KMS-11 (cell line): ENCODE measurements at regions not wholly inside any gene's neighbourhood (a gene's known extent, or its start where the extent isn't known, plus 50 kb on each side); places are given as distances from the start of the nearest gene placed in this dataset.

Experiments
- H2AFZ ChIP-seq: fragments of 200-600 bp; sonication (generic); 2 replicates; pipeline ENCODE4 v1.6.1; 2016; ENCODE audit warnings: antibody characterized with exemption, mixed run types, low read depth
- H3K27ac ChIP-seq: fragments of 200-600 bp; sonication (generic); 2 replicates; pipeline ENCODE4 v1.6.1; 2016; ENCODE audit warnings: mild to moderate bottlenecking, mixed run types
- H3K27me3 ChIP-seq: fragments of 200-600 bp; sonication (generic); 2 replicates; pipeline ENCODE4 v1.6.1; 2017; ENCODE audit warnings: mild to moderate bottlenecking, low read depth, mixed run types, moderate library complexity; ENCODE audit not compliant: insufficient read depth
- H3K36me3 ChIP-seq: fragments of 200-600 bp; sonication (generic); 2 replicates; pipeline ENCODE4 v1.6.1; 2017; ENCODE audit warnings: mild to moderate bottlenecking, mixed run types; ENCODE audit not compliant: insufficient read depth
- H3K4me1 ChIP-seq: fragments of 200-600 bp; sonication (generic); 2 replicates; pipeline ENCODE4 v1.6.1; 2016; ENCODE audit warnings: mild to moderate bottlenecking, low read depth, mixed run types; ENCODE audit not compliant: poor library complexity, severe bottlenecking
- H3K4me2 ChIP-seq: fragments of 200-600 bp; sonication (generic); 2 replicates; pipeline ENCODE4 v1.7.0; 2016; ENCODE audit warnings: mild to moderate bottlenecking, mixed run types
- H3K4me3 ChIP-seq: fragments of 200-600 bp; sonication (generic); IDR thresholded peaks from 2 replicates; pipeline ENCODE4 v1.6.1; 2017; ENCODE audit warnings: low read depth, low read length, mixed read lengths; ENCODE audit not compliant: insufficient read depth
- H3K79me2 ChIP-seq: fragments of 200-600 bp; sonication (generic); 2 replicates; pipeline ENCODE4 v1.6.1; 2016; ENCODE audit warnings: low read depth, mixed run types; ENCODE audit not compliant: insufficient read depth
- H3K9ac ChIP-seq: fragments of 200-600 bp; sonication (generic); 2 replicates; pipeline ENCODE4 v1.6.1; 2016; ENCODE audit warnings: mild to moderate bottlenecking, mixed run types
- H4K20me1 ChIP-seq: fragments of 200-600 bp; sonication (generic); 2 replicates; pipeline ENCODE4 v1.6.1; 2016; ENCODE audit warnings: mild to moderate bottlenecking, mixed run types; ENCODE audit not compliant: insufficient read depth
- TF ChIP-seq, protein P1 (sequence below): fragments of 200-600 bp; sonication (generic); conservative IDR thresholded peaks from 2 replicates; pipeline ENCODE4 v1.6.1; 2017; ENCODE audit warnings: low read depth, mild to moderate bottlenecking, antibody characterized with exemption, low read length, moderate library complexity, mixed read lengths

DNA sequence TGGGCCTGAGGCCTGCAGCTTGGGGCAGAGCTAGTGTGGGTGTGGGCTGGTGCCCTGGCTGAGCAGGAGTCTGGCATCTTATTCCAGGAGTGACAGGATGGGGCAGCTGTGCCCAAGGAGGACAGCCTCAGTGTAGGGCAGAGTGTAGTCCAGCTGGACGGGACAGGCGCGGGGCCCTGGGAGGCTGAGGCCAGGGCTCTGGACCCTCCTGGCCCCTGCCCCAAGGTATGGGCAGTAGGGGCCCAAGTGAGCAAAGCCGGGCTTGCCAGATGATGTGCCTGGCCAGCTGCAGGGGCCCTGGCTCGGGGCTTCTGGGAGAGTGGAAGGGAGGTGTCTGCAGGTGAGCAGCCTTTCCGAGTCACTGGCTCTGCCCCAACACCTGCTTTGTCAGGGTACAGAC is 1190.9 kb downstream of the BRD1 start:
- H2AFZ ChIP-seq = no peak overlapping the region
- H3K4me1 ChIP-seq = no peaks in the 10 kb centered on the region
- H3K27me3 ChIP-seq = no peaks in the 10 kb centered on the region
- no peak overlapping the region for H3K4me2 ChIP-seq
- H4K20me1 ChIP-seq = no peaks in the 10 kb centered on the region
- no peak overlapping the region for H3K9ac ChIP-seq
- H3K27ac ChIP-seq = no peak overlapping the region
- H3K79me2 ChIP-seq = no peaks in the 10 kb centered on the region
- H3K36me3 ChIP-seq = no peaks in the 10 kb centered on the region
- no peak overlapping the region for H3K4me3 ChIP-seq
- TF ChIP-seq, protein P1, sequence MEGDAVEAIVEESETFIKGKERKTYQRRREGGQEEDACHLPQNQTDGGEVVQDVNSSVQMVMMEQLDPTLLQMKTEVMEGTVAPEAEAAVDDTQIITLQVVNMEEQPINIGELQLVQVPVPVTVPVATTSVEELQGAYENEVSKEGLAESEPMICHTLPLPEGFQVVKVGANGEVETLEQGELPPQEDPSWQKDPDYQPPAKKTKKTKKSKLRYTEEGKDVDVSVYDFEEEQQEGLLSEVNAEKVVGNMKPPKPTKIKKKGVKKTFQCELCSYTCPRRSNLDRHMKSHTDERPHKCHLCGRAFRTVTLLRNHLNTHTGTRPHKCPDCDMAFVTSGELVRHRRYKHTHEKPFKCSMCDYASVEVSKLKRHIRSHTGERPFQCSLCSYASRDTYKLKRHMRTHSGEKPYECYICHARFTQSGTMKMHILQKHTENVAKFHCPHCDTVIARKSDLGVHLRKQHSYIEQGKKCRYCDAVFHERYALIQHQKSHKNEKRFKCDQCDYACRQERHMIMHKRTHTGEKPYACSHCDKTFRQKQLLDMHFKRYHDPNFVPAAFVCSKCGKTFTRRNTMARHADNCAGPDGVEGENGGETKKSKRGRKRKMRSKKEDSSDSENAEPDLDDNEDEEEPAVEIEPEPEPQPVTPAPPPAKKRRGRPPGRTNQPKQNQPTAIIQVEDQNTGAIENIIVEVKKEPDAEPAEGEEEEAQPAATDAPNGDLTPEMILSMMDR = no peak

DNA sequence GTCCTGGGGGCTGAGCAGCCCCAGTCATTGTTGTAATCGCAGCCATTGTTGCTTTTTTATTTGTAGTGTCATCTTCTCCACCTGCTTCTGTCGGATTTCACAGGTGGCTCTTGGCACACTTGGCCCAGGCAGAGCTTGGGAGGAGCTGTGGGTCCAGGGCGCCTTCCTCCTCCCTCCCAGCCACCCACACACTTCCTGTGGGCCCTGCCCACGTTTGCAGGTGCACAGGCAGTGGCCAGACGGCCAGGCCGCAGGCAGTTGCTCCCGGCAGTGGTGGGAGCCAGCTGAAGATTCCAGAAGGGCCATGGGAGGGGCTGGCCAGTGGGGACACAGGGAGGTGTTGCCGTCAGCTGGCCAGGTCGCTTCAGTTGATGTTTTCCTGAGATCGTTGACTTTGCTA is 1191.9 kb downstream of the BRD1 start:
- TF ChIP-seq, protein P1 = no peak
- Histone ChIP-seq H3K27me3 (no peaks in the 10 kb centered on the region), H3K9ac (no peak overlapping the region), H3K4me2 (no peak overlapping the region), H4K20me1 (no peaks in the 10 kb centered on the region), H3K4me1 (no peaks in the 10 kb centered on the region), H3K36me3 (no peaks in the 10 kb centered on the region), H3K79me2 (no peaks in the 10 kb centered on the region), H2AFZ (no peak overlapping the region), H3K27ac (no peak overlapping the region), H3K4me3 (no peak overlapping the region)

DNA sequence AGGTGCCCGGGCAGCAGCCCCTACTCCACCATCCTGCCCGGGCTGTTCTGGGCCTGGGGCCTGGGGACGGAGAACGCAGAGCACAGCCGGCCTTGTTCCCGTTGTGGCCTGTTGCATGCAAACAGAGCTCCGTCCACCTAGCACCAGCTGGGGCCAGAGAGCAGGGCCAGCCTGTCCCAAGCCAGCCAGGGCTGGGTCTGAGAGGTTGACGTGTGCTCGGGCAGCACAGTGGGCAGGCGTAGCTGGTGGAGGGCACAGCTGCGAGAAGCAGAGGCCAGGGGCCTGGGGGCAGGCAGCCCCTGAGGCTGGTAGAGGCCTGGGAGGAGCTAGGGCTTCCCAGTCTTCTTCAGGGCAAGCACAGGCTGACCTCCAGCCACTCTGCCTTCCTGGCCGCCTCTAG is 1192.6 kb downstream of the BRD1 start:
- Histone ChIP-seq H3K9ac (no peak overlapping the region), H2AFZ (no peak overlapping the region), H3K4me2 (no peak overlapping the region), H3K4me1 (no peaks in the 10 kb centered on the region), H3K79me2 (no peaks in the 10 kb centered on the region), H3K27me3 (no peaks in the 10 kb centered on the region), H3K4me3 (no peak overlapping the region), H4K20me1 (no peaks in the 10 kb centered on the region), H3K36me3 (no peaks in the 10 kb centered on the region), H3K27ac (no peak overlapping the region)
- TF ChIP-seq, protein P1 = no peak

DNA sequence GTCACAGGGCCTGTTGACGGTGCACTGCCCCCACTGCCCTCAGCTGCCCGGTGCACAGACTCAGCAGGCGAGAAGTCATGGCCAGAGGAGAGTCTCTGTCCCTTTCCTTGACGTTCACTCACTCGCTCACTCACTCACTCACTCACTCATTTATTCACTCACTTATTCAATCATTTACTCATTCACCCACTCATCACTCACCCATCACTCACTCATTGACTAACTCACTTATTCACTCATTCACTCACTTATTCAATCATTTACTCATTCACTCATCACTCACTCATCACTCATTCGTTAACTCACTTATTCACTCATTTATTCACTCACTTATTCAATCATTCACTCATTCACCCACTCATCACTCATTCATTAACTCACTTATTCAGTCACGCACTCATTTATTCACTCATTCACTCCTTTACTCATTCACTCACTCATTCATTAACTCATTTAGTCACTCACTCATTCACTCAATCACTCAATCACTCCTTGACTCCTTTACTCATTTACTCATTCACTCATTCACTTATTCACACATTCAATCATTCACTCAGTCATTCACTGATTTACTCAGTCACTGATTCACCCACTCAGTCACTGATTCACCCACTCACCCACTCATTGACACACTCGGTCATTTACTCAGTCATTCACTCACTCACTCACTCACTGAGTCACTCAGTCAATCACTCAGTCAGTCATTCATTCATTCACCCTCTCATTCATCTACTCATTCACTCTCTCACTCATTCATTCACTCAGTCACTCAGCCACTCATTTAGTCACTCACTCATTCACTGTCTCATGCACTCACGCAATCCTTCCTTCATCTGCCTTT is 1193.5 kb downstream of the BRD1 start:
- Histone ChIP-seq H3K4me1 (no peaks in the 10 kb centered on the region), H3K36me3 (no peaks in the 10 kb centered on the region), H3K4me2 (no peak overlapping the region), H2AFZ (no peak overlapping the region), H3K9ac (no peak overlapping the region), H3K79me2 (no peaks in the 10 kb centered on the region), H3K27ac (no peak overlapping the region), H3K27me3 (no peaks in the 10 kb centered on the region), H4K20me1 (no peaks in the 10 kb centered on the region), H3K4me3 (no peak overlapping the region)
- TF ChIP-seq, protein P1 = no peak
